Right atrium auricular region (tissue), 2 donors: ENCODE measurements at regions not wholly inside any gene's neighbourhood (a gene's known extent, or its start where the extent isn't known, plus 50 kb on each side); places are given as distances from the start of the nearest gene placed in this dataset.
A peak's percentile ranks its signal among the peaks of the same experiment; 100 is the strongest.

Experiments
- DNase-seq: peaks from one replicate; pipeline ENCODE4 v3.0.0-alpha.2; 2019; ENCODE audit warnings: low spot score
- H3K27ac ChIP-seq, 2 donors: fragments of 200-600 bp; sonication (generic); 1 replicate in 1 of 2; 2 replicates in 1 of 2; pipeline ENCODE4 v1.5.1; 2016 to 2019
- H3K27me3 ChIP-seq, 2 donors: fragments of 200-600 bp; sonication (generic); one replicate each; pipeline versions ENCODE4 v1.5.1 to v1.6.0; 2017 to 2019
- H3K36me3 ChIP-seq: fragments of 200-600 bp; sonication (generic); one replicate; pipeline ENCODE4 v1.5.1; 2016
- H3K4me1 ChIP-seq, 2 donors: fragments of 200-600 bp; sonication (generic); one replicate each; pipeline versions ENCODE4 v1.5.1 to v1.6.0; 2017 to 2019
- H3K4me3 ChIP-seq, 2 donors: fragments of 200-600 bp; sonication (generic); 1 replicate in 1 of 2; 2 replicates in 1 of 2; pipeline ENCODE4 v1.5.1; 2017 to 2019; ENCODE audit warnings: mild to moderate bottlenecking in 1 of 2, moderate library complexity in 1 of 2
- H3K9me3 ChIP-seq, 2 donors: fragments of 200-600 bp; sonication (generic); one replicate each; pipeline ENCODE4 v1.5.1; 2019
- TF ChIP-seq, protein P1 (sequence below), 2 donors: fragments of 200-600 bp; sonication (generic); IDR thresholded peaks; one replicate each; pipeline ENCODE4 v1.5.1; 2019; ENCODE audit warnings: antibody characterized with exemption in 2 of 2

DNA sequence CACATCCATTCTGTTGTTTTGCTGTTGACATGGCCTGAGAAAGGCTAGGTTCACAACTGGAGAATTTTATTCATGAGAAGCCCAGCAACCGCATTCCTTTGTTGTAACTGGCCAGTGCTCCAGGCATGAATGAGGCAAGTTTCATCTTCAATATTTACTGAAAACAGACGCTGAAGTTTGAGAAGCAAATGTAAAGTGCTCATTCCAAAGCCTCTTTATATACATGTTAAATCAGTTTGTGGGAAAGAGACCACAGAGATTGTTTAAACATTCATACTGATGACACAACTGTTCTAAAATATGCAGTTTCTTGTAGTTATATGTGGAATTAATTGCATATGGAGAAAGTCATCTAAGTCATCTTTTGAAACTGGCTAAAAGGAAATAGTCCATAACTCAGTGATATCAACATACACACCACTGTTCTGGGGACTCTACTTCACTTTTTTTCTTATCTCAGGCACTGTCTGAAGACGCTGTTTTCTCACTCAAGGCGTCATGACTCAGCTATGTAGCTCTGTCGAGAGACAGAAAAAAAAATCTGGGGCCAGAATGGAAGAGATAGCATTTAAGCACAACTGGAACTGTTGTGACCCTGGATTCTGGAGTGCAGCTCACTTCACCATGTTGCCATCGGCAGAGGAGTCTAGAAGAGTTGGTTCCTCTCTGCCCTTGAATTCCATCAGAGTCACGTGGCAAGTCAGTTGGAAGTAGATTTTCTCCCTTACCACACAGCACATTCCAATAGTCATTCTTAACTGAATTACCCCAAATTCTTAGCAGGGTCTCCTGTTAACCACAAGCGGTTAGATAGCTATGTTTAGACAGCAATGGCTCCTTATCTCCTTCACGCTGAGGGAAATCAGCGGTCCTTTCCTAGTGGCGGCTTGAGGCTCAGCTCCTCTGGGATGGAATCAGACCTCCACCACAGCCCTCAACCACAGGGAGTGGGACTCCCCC is 258.4 kb upstream of the HMGA2 start:
- Histone ChIP-seq H3K27me3 (no peaks in the 10 kb centered on the region), H3K4me1 (peaks cover 0 to 21% of the 10 kb centered on the region in 2 donors), H3K36me3 (no peaks in the 10 kb centered on the region), H3K9me3 (no peaks in the 10 kb centered on the region), H3K27ac (peak overlapping the region in 1 of 2 donors; percentile 33), H3K4me3 (no peak overlapping the region)
- no peak for DNase-seq
- TF ChIP-seq, protein P1, sequence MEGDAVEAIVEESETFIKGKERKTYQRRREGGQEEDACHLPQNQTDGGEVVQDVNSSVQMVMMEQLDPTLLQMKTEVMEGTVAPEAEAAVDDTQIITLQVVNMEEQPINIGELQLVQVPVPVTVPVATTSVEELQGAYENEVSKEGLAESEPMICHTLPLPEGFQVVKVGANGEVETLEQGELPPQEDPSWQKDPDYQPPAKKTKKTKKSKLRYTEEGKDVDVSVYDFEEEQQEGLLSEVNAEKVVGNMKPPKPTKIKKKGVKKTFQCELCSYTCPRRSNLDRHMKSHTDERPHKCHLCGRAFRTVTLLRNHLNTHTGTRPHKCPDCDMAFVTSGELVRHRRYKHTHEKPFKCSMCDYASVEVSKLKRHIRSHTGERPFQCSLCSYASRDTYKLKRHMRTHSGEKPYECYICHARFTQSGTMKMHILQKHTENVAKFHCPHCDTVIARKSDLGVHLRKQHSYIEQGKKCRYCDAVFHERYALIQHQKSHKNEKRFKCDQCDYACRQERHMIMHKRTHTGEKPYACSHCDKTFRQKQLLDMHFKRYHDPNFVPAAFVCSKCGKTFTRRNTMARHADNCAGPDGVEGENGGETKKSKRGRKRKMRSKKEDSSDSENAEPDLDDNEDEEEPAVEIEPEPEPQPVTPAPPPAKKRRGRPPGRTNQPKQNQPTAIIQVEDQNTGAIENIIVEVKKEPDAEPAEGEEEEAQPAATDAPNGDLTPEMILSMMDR (IDR thresholded peaks at IDR 0.05), result no peak

DNA sequence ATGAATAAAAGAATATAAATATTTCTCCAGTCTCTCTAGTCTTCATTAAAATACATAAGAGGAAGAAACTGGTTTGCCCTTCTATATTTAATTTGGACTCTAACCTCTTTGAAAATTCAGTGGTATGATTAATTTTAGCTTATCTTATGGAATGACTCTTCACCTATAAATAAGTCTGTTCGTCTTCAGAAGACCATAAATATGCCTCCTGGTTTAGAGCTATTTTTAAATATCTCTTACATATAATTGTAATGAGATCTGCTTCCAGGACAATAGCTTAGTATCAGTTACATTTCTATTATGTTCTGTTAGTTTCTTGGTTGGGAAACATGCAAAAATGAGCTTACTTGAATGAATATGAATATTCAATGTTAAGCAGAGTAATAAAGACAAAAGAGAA is 257.5 kb upstream of the HMGA2 start:
- TF ChIP-seq, protein P1 (IDR thresholded peaks at IDR 0.05), result no peak
- Histone ChIP-seq H3K9me3 (no peaks in the 10 kb centered on the region), H3K36me3 (no peaks in the 10 kb centered on the region), H3K27me3 (no peaks in the 10 kb centered on the region), H3K27ac (peak overlapping the region in 1 of 2 donors; percentile 33), H3K4me3 (no peak overlapping the region), H3K4me1 (peaks cover 0 to 21% of the 10 kb centered on the region in 2 donors)
- no peak for DNase-seq

DNA sequence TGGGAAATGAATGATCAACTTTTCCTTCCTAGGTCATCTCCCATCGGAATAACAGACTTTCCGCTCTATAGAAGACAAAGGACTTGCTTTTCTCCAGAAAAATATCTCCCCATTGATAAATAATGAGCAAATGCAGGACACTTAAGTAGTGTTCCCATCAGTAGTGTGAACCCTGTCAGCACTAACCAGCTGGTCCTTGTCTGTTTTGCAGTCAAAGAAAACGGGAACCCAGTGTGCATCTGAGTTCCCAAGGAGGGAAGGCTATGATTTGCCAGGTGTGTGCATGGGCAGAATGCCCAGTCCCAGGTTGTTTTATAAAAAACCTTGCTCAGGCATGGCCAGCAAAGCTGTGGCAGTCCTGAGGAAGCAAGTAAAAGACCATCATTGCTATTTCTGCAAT is 256.5 kb upstream of the HMGA2 start:
- no peak for DNase-seq
- Histone ChIP-seq H3K9me3 (no peaks in the 10 kb centered on the region), H3K27me3 (no peaks in the 10 kb centered on the region), H3K27ac (no peak overlapping the region), H3K36me3 (no peaks in the 10 kb centered on the region), H3K4me1 (peaks cover 0 to 21% of the 10 kb centered on the region in 2 donors), H3K4me3 (no peak overlapping the region)
- TF ChIP-seq, protein P1 (IDR thresholded peaks at IDR 0.05), result no peak

DNA sequence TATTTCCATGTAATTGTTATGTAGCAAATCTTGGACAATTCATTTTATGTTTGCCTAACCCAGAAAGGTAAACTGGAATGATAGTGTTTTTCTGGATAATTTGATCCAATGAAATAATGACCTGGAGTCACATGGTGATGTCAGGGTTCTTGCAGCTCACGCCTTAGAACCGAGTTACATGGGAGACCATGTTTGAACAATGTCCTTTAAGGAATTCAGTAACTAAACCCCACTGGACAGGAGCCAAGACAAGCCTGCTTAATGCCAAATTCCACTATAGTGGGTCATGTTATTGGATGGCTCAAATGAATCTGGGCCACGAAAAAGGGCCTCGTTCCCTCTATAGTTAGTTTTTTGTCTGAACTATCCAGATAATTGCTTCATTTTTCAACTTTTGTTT is 255.8 kb upstream of the HMGA2 start:
- H3K27me3 ChIP-seq, result no peaks in the 10 kb centered on the region
- H3K9me3 ChIP-seq, result no peaks in the 10 kb centered on the region
- H3K4me3 ChIP-seq, result no peak overlapping the region
- no peak for DNase-seq
- H3K4me1 ChIP-seq, result peaks cover 0 to 21% of the 10 kb centered on the region in 2 donors
- H3K36me3 ChIP-seq, result no peaks in the 10 kb centered on the region
- no peak overlapping the region for H3K27ac ChIP-seq
- TF ChIP-seq, protein P1 (IDR thresholded peaks at IDR 0.05), result no peak

DNA sequence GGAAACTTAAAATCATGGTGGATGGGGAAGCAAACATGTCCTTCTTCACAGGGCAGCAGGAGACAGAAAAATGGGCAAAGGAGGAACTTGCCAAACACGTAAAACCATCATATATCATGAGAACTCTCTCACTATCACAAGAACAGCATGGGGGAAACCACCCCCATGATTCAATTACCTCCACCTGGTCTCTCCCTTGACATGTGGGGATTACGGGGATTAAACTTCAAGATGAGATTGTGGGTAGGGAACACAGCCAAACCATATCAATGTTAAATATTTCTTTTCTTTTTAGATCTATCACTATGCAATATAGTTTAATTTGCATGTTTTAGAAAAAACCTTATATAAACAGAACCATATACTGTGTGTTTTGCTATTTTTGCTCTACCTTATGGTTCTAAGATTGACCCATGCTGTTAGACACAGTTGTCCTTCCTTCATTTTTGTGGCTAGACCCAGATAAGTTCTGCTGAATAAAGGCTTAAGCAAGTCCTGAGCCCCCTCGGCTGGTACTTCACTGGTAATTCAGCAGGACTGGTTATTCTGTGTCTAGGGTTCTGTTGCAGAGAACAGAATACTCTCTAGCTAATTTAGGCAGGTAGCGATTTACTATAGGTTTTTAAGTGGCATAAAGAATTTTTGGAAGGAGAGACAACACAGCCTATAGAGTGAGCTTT is 253.7 kb upstream of the HMGA2 start:
- Histone ChIP-seq H3K4me1 (peaks cover 0 to 20% of the 10 kb centered on the region in 2 donors), H3K4me3 (no peak overlapping the region), H3K36me3 (no peaks in the 10 kb centered on the region), H3K9me3 (peaks cover 0 to 19% of the 10 kb centered on the region in 2 donors), H3K27me3 (no peaks in the 10 kb centered on the region), H3K27ac (no peak overlapping the region)
- TF ChIP-seq, protein P1 (IDR thresholded peaks at IDR 0.05), result no peak
- DNase-seq, result no peak
